Small intestine (tissue), 7 donors: ENCODE measurements at regions not wholly inside any gene's neighbourhood (a gene's known extent, or its start where the extent isn't known, plus 50 kb on each side); places are given as distances from the start of the nearest gene placed in this dataset.

Experiments
- DNase-seq, 2 donors: peaks; one replicate each; pipeline versions ENCODE4 v3.0.0 to v3.0.0-alpha.2; 2013
- FAIRE-seq: peaks from 2 replicates; lab custom pipeline; 2012; peaks lifted over from hg19 to GRCh38; lab: Jason Lieb, UNC
- H3K27ac ChIP-seq, 3 donors: one replicate each; pipeline ENCODE4 v1.5.1; 2013; ENCODE audit warnings: low read length in 2 of 3, mild to moderate bottlenecking in 2 of 3, control low read depth in 1 of 3, inconsistent platforms in 1 of 3, low read depth in 1 of 3, moderate library complexity in 1 of 3
- H3K27me3 ChIP-seq, 3 donors: one replicate each; pipeline ENCODE4 v1.6.1; 2013; ENCODE audit warnings: low read length in 3 of 3, inconsistent platforms in 1 of 3; ENCODE audit not compliant: control insufficient read depth in 3 of 3, insufficient read depth in 3 of 3
- H3K36me3 ChIP-seq, 3 donors: one replicate each; pipeline ENCODE4 v1.6.1; 2013; ENCODE audit warnings: low read length in 3 of 3, inconsistent platforms in 1 of 3, low read depth in 1 of 3, mild to moderate bottlenecking in 1 of 3, moderate library complexity in 1 of 3; ENCODE audit not compliant: control insufficient read depth in 3 of 3, insufficient read depth in 2 of 3
- H3K4me1 ChIP-seq, 3 donors: one replicate each; pipeline ENCODE4 v1.6.1; 2013; ENCODE audit warnings: low read length in 2 of 3, inconsistent platforms in 1 of 3, low read depth in 1 of 3, mild to moderate bottlenecking in 1 of 3, moderate library complexity in 1 of 3; ENCODE audit not compliant: control insufficient read depth in 3 of 3, insufficient read depth in 2 of 3
- H3K4me3 ChIP-seq, 3 donors: one replicate each; pipeline ENCODE4 v1.5.1; 2013; ENCODE audit warnings: low read length in 3 of 3, control low read depth in 1 of 3, inconsistent platforms in 1 of 3, low read depth in 1 of 3, mild to moderate bottlenecking in 1 of 3, moderate library complexity in 1 of 3
- H3K9me3 ChIP-seq, 2 donors: one replicate each; pipeline ENCODE4 v1.6.1; 2013; ENCODE audit warnings: low read depth in 1 of 2, low read length in 1 of 2; ENCODE audit not compliant: control insufficient read depth in 2 of 2, insufficient read depth in 1 of 2
- WGBS, 3 donors: extraction: QIAGEN DNeasy Blood & Tissue Kit; methylation state at CpG; one replicate each; pipeline ENCODE4 v1.1.7; 2013; 5-methylcytosine and 5-hydroxymethylcytosine counted together
- donor health status: healthy with polysubstance abuse.
- donor health status: control.
- donor health status: control.
- donor health status: Bipolar disorder and iron deficiency.
- donor health status: healthy.

DNA sequence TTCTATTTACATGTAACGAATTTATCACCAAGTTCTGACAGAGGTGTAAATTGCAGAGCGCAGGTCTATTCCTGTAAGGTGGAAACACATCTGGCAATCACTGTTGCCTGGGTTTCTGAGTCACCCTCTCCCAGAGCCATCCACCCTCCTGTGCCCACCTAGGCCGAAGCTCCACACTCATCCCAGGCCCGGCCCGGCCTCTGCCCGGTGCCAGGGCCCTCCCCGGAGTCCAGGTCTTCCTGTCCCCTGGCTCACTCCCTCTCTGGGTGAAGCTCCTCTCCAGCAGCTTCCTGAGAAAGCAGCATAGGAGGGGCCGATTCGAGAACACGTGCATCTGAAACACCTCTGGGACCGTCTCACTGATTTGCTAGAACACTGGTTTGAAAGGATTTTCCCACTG lies 308.2 kb downstream of the SHANK2 start:
- no peak overlapping the region for H3K4me3 ChIP-seq
- no peaks in the 10 kb centered on the region for H3K4me1 ChIP-seq
- FAIRE-seq = no peak
- H3K27me3 ChIP-seq = no peaks in the 10 kb centered on the region
- peaks cover 0 to 7% (median 0%) of the 10 kb centered on the region in 3 donors for H3K36me3 ChIP-seq
- 93 to 98% (median 95%) methylated on average over 11 of the region's 11 CpGs for WGBS, 3 donors
- DNase-seq = no peak
- H3K9me3 ChIP-seq = peaks cover 2 to 49% of the 10 kb centered on the region in 2 donors
- no peak overlapping the region for H3K27ac ChIP-seq

- H3K9me3 ChIP-seq = peaks cover 2 to 47% of the 10 kb centered on the region in 2 donors
- no peaks in the 10 kb centered on the region for H3K4me1 ChIP-seq
- 93 to 99% (median 93%) methylated on average over 2 of the region's 2 CpGs for WGBS, 3 donors
- peaks cover 0 to 12% (median 0%) of the 10 kb centered on the region in 3 donors for H3K36me3 ChIP-seq
- H3K27ac ChIP-seq = no peak overlapping the region
- DNase-seq (no peak), FAIRE-seq (no peak)
- H3K4me3 ChIP-seq = no peak overlapping the region
- H3K27me3 ChIP-seq = no peaks in the 10 kb centered on the region
Measured at GRCh38 chr11:70944636-70945035, 307.7 kb downstream of the SHANK2 start.

DNA sequence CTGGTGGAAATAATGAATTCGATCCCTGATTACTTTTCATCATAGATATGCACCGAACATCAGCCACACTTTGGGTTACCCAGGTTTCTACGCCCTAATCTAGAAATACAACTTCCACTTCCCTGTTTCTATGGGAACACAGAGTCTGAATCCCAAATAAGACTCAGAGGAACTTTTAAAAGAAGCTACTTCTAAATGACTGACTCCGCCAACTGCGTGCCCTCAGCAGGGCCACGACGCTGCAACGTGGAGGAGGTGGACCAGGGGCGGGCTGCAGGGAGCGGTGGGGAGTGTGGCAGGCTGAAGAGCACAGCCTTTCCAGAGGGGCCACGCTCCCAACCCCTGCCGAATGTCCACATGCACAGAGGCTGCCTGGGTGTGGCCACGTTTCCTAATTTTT lies 304.0 kb downstream of the SHANK2 start:
- DNase-seq (no peak), FAIRE-seq (no peak)
- Histone ChIP-seq H3K36me3 (peaks cover 0 to 30% (median 0%) of the 10 kb centered on the region in 3 donors), H3K4me3 (no peak overlapping the region), H3K27me3 (no peaks in the 10 kb centered on the region), H3K27ac (no peak overlapping the region), H3K9me3 (peaks cover 0 to 22% of the 10 kb centered on the region in 2 donors), H3K4me1 (no peaks in the 10 kb centered on the region)
- 83 to 88% (median 86%) methylated on average over 13 of the region's 13 CpGs for WGBS, 3 donors

DNA sequence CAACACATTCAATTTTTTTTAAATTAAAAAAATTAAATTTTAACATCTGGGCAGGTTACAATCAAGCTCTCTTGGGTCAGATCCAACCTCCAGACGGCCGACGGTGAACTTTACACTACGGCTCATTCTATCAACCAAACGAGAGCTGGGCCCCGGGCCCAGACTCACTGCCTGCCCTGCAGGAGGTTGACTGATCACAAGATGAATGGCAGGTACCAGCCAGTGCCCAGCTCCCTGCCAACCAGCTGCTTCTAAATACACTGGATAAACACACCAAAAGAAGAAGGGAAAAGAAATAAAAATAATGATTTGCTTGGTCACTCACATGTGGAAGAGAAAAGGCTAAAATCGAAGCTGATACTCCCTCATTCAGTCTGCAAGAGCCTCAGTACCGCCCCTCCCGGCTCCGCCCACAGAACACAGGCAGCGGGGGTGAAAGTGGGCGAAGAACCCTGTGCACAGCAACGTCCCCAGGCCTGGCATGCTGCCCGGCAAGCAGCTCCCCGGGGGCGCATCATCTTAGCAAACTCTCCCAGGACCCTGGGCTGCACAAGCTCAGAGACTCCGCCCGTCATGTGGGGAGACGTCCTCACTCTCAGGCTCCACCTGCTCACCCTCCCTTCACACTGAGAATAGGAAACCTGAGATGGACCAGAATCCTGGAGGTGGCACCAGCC lies 303.4 kb downstream of the SHANK2 start:
- DNase-seq (peak in 1 of 2 donors; percentile 29), FAIRE-seq (no peak)
- peaks cover 0 to 16% of the 10 kb centered on the region in 2 donors for H3K9me3 ChIP-seq
- H3K27ac ChIP-seq = no peak overlapping the region
- peaks cover 0 to 30% (median 0%) of the 10 kb centered on the region in 3 donors for H3K36me3 ChIP-seq
- no peaks in the 10 kb centered on the region for H3K4me1 ChIP-seq
- H3K4me3 ChIP-seq = no peak overlapping the region
- no peaks in the 10 kb centered on the region for H3K27me3 ChIP-seq
- 32 to 60% (median 47%) methylated on average over 19 of the region's 19 CpGs for WGBS, 3 donors

- WGBS, 3 donors = 82 to 87% (median 85%) methylated on average over 11 of the region's 11 CpGs
- Histone ChIP-seq H3K36me3 (peaks cover 0 to 27% (median 0%) of the 10 kb centered on the region in 3 donors), H3K4me1 (no peaks in the 10 kb centered on the region), H3K9me3 (peaks cover 0 to 4% of the 10 kb centered on the region in 2 donors), H3K4me3 (no peak overlapping the region), H3K27me3 (no peaks in the 10 kb centered on the region), H3K27ac (no peak overlapping the region)
- FAIRE-seq (no peak), DNase-seq (no peak)
Measured at GRCh38 chr11:70951139-70951804, 301.1 kb downstream of the SHANK2 start.

DNA sequence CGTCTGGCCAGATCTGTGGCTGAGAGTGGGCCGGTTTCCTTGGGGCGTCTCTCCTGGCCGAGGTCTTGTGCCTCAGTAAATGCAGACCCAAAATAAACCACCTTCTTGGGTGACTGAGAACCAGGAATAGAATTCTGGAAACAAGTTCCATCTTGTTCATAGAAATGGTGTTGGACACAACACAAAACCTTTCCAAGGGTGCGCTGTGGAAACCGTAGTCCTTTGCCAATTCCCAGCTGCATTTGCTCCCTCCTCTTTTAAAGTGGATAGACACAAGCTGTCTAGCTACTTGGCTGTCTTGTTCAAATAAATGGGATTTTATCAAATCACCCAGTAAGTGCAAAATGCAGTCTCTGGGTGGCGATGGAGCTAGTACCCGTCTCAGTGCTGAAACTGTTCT lies 300.2 kb downstream of the SHANK2 start:
- Histone ChIP-seq H3K9me3 (peaks cover 0 to 4% of the 10 kb centered on the region in 2 donors), H3K36me3 (peaks cover 0 to 27% (median 0%) of the 10 kb centered on the region in 3 donors), H3K27ac (no peak overlapping the region), H3K27me3 (no peaks in the 10 kb centered on the region), H3K4me3 (no peak overlapping the region), H3K4me1 (no peaks in the 10 kb centered on the region)
- WGBS, 3 donors = 69 to 94% (median 92%) methylated on average over 8 of the region's 8 CpGs
- FAIRE-seq = no peak
- DNase-seq = no peak

DNA sequence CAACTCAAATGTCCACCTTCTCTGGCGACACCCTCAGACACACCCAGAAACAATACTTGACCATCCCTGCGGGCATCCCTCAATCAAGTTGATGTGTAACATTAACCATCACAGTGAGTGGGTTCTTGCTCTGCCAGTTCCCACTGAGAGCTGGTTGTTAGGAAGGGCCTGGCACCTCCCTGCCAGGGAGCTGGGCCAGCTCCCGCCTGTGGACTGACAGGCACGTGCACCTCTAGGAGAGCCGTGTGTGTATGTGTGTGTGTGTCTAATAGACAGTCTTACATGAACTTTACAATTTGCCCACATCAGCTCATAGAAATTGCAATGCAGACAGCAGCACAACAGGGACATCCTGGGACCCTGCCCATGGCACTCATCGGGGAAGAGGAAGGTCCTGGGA lies 298.7 kb downstream of the SHANK2 start:
- no peaks in the 10 kb centered on the region for H3K4me1 ChIP-seq
- H3K9me3 ChIP-seq = peaks cover 0 to 4% of the 10 kb centered on the region in 2 donors
- DNase-seq (no peak), FAIRE-seq (no peak)
- no peak overlapping the region for H3K4me3 ChIP-seq
- no peak overlapping the region for H3K27ac ChIP-seq
- H3K27me3 ChIP-seq = no peaks in the 10 kb centered on the region
- 82 to 91% (median 84%) methylated on average over 6 of the region's 6 CpGs for WGBS, 3 donors
- H3K36me3 ChIP-seq = peaks cover 0 to 27% (median 0%) of the 10 kb centered on the region in 3 donors

DNA sequence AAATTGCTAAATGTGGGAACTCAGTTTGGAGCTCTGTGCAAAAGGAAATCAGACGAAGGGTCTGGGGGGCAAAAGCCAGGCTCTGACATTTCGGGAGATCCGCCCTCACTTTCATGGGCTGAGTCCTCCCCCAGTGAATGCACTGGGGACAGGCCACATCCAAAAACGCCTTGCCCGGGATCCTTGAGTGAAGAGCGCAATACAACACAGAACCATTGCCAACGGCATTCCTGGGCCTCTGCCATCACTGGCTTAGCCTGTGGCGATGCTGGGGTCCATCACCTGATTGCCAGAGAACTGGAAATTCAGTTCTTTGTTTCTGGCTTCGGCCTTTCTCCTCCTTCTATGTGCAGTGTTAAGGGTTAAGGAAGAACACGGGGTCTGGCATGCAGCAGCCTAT lies 297.9 kb downstream of the SHANK2 start:
- DNase-seq = no peak
- Histone ChIP-seq H3K9me3 (peaks cover 0 to 4% of the 10 kb centered on the region in 2 donors), H3K27me3 (no peaks in the 10 kb centered on the region), H3K27ac (no peak overlapping the region), H3K4me3 (no peak overlapping the region), H3K4me1 (no peaks in the 10 kb centered on the region), H3K36me3 (peaks cover 0 to 24% (median 0%) of the 10 kb centered on the region in 3 donors)
- 89 to 96% (median 92%) methylated on average over 10 of the region's 10 CpGs for WGBS, 3 donors
- no peak for FAIRE-seq
